ENCODE measurements at regions not wholly inside any gene's neighbourhood (a gene's known extent, or its start where the extent isn't known, plus 50 kb on each side); places are given as distances from the start of the nearest gene placed in this dataset.

DNA sequence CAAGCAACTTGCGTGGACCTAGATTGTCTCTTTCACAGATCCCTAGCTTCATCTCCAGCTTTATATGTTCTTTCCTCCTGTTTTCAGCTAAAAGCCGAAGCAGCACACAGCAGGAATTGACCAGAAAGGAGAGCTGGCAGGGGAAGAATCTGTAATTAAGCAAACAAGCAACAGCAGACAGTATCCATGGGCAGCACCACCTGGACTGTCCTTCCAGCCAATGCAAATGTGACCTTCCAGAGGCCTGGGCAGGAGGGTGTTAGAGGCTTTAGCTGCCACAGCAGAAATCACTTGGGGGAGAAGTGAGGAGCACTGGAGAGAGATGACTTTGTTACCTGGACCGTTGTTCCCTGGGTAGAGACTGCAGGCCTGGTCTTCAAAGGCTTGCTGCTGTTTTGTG is 427.6 kb upstream of the GOT2 start:
- TF ChIP-seq EZH2 (IDR thresholded peaks at IDR 0.05; ENCODE audit: insufficient read depth, poor library complexity, severe bottlenecking) (no peak), EZH2phosphoT487 (IDR thresholded peaks at IDR 0.05; ENCODE audit: insufficient read depth, low read depth) (no peak)
